Activated CD4-positive, alpha-beta memory T cell treated with anti-CD3 and anti-CD28 coated beads for 36 hours (primary cell): ENCODE measurements at regions not wholly inside any gene's neighbourhood (a gene's known extent, or its start where the extent isn't known, plus 50 kb on each side); places are given as distances from the start of the nearest gene placed in this dataset.

Source experiments
- CTCF ChIA-PET: fragments of 350-600 bp; sonication (Branson Sonifier 250); formaldehyde crosslinking; loops from one replicate; lab custom pipeline; 2021; ENCODE audit warnings: antibody characterized with exemption, inconsistent platforms; lab: Charles Lee
- POLR2A ChIA-PET: fragments of 350-600 bp; sonication (Branson Sonifier 250); formaldehyde crosslinking; loops from one replicate; lab custom pipeline; 2021; ENCODE audit warnings: antibody characterized with exemption; lab: Charles Lee
- DNase-seq: peaks from one replicate; pipeline ENCODE4 v3.0.0-alpha.2; 2020
- H3K27ac Mint-ChIP-seq: one replicate; pipeline ENCODE4 v1.8.0; 2021; ENCODE audit warnings: mixed read lengths
- H3K27me3 Mint-ChIP-seq: one replicate; pipeline ENCODE4 v1.8.0; 2021; ENCODE audit warnings: mixed read lengths
- H3K36me3 Mint-ChIP-seq: one replicate; pipeline ENCODE4 v1.8.0; 2021; ENCODE audit warnings: mixed read lengths
- H3K4me1 Mint-ChIP-seq: one replicate; pipeline ENCODE4 v1.8.0; 2021; ENCODE audit warnings: low read depth, mixed read lengths
- H3K4me3 Mint-ChIP-seq: one replicate; pipeline ENCODE4 v1.8.0; 2021; ENCODE audit warnings: mild to moderate bottlenecking, mixed read lengths
- H3K9me3 Mint-ChIP-seq: one replicate; pipeline ENCODE4 v1.8.0; 2021; ENCODE audit warnings: mixed read lengths
- intact Hi-C: fragments of 100-400 bp; cut with micrococcal nuclease; formaldehyde crosslinking; loops from one replicate; pipeline ENCODE4 v1.15.1; 2023

DNA sequence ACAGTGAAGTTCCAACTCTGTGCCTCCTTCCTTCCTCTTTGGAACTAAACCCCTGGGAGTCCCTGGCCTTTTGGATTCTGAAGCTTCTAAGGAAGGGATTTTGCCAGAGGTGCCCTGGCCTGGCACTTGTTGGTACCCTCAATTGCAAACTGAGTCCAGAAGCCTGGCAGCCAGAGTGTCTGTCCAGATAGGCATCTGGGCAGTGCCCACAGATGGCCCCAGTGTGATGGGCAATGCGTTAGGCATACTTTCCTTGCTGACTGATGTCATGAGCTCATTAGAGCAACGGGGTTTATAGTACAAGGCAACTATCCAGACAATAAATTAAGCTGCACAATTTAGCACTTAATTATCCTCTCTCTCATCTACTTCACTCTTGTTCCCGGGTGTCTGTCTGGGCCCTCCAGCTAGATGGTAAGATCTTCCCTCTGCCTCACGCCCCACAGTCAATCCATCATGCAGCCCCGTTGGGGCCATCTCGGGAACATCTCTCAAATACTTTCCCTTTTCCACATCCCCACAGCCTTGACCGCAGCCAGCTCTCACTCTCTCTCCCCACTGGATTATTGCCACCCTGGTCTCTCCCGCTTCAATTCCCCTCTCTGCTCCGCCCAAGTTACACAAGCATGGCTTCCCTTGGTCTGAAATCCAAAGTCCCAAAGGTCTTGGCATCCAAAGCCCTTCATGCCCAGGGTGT is 157.5 kb upstream of the SMIM23 start:
- no peaks in the 10 kb centered on the region for H3K4me1 Mint-ChIP-seq
- H3K36me3 Mint-ChIP-seq: no peaks in the 10 kb centered on the region
- H3K27ac Mint-ChIP-seq: no peak overlapping the region
- ChIA-PET CTCF (no interaction called here), POLR2A (no interaction called here)
- H3K27me3 Mint-ChIP-seq: peaks cover 23% of the 10 kb centered on the region
- intact Hi-C loops: no loop called here
- no peak overlapping the region for H3K4me3 Mint-ChIP-seq
- DNase-seq: no peak
- H3K9me3 Mint-ChIP-seq: no peaks in the 10 kb centered on the region

DNA sequence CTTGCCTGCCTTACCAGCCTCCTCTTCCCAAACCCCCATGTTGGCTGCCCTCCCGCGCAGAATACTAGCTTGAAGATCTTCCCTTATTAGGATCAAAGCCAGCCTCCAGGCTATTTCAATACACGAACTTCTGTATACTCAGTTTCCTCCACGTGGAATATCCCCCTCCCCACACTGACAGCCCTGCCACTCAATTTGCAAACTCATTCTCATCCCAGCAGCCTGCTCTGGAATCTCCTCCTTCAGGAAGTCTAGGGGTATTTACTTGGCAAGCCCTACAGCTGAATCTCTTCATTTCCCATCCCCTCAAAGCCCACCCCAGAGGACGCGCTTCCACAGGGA is 157.0 kb upstream of the SMIM23 start:
- H3K27me3 Mint-ChIP-seq: peaks cover 21% of the 10 kb centered on the region
- H3K4me3 Mint-ChIP-seq: no peak overlapping the region
- no peak for DNase-seq
- H3K4me1 Mint-ChIP-seq: no peaks in the 10 kb centered on the region
- intact Hi-C loops: no loop called here
- ChIA-PET CTCF (no interaction called here), POLR2A (interaction anchor here (0.6 kb wide), 1 partner anchor 157 kb away, joined by 3 read pairs; the partner anchor contains the start of gene SMIM23)
- H3K9me3 Mint-ChIP-seq: no peaks in the 10 kb centered on the region
- no peaks in the 10 kb centered on the region for H3K36me3 Mint-ChIP-seq
- H3K27ac Mint-ChIP-seq: no peak overlapping the region

DNA sequence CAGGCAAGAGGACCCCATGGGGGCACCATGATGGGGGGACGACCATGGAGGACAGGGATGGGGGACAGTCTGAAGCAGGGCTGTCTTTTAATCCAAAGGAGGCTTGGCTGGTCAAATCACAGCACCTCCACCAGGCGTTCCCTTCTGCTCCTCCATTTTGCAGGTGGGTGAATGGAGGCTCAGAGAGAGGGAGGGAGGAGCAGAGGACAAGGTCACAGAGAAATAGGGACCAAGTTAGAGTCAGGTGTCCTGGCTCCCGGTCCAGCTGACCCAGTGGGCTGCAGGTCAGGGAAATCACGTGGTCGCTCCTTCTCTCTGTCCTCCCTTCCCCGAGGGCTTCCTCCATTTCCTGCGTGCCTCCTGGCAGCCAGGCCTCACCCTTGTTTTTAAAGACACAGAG is 156.4 kb upstream of the SMIM23 start:
- DNase-seq: no peak
- Mint-ChIP-seq H3K9me3 (no peaks in the 10 kb centered on the region), H3K27me3 (peaks cover 21% of the 10 kb centered on the region), H3K27ac (no peak overlapping the region), H3K36me3 (no peaks in the 10 kb centered on the region), H3K4me3 (no peak overlapping the region), H3K4me1 (no peaks in the 10 kb centered on the region)
- POLR2A ChIA-PET: interaction anchor here (0.6 kb wide), 1 partner anchor 156 kb away, joined by 3 read pairs; the partner anchor contains the start of gene SMIM23
- CTCF ChIA-PET: interaction anchor here (1.6 kb wide), 1 partner anchor 229 kb away, joined by 4 read pairs; no protein-coding TSS in a partner anchor
- intact Hi-C loops: loop anchor here (1.0 kb wide), 1 partner anchor 278 kb away; no protein-coding TSS in a partner anchor

DNA sequence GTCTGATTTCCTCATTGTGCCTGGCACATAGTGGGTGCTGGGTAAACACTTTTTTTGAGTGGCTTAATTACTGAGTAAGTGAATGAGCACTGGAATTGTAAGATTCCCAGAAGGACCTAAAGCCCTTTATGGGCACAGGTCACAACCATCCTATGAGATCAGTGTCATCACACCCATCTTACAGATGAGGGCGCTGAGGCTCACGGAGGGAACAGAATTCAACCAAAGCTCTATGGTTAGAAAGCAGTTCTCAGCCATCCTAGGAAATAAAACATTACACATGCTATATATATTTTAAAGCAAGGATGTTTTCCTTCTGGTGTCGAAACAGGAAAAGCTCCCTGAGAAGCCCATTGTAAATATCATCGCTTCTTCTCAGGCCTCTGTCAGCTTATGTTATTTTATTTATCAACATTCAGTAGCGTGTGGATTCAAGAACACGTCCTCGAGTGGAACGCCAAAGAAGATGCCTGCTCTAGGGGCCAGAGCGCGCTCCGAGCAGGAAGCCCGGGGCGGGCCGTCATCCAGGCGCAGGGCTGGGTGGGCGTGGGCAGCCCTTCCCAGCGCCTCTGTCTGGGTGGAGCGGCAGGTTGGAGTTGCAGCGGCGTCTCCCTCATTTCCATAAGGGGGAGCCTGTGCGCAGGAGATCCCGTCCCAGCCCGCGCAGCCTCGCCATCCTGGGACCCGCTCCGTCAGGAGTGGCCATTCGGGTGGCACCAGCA is 155.8 kb upstream of the SMIM23 start:
- POLR2A ChIA-PET: no interaction called here
- H3K27ac Mint-ChIP-seq: no peak overlapping the region
- no peaks in the 10 kb centered on the region for H3K36me3 Mint-ChIP-seq
- H3K4me1 Mint-ChIP-seq: no peaks in the 10 kb centered on the region
- intact Hi-C loops: loop anchor here (1.0 kb wide), 1 partner anchor 278 kb away; no protein-coding TSS in a partner anchor
- H3K9me3 Mint-ChIP-seq: no peaks in the 10 kb centered on the region
- CTCF ChIA-PET: interaction anchor here (0.7 to 1.6 kb wide), 4 partner anchors 73 to 430 kb away, joined by 3 to 4 read pairs (median 4); no protein-coding TSS in a partner anchor
- peak; percentile 15 for DNase-seq
- H3K4me3 Mint-ChIP-seq: no peak overlapping the region
- peaks cover 24% of the 10 kb centered on the region for H3K27me3 Mint-ChIP-seq

DNA sequence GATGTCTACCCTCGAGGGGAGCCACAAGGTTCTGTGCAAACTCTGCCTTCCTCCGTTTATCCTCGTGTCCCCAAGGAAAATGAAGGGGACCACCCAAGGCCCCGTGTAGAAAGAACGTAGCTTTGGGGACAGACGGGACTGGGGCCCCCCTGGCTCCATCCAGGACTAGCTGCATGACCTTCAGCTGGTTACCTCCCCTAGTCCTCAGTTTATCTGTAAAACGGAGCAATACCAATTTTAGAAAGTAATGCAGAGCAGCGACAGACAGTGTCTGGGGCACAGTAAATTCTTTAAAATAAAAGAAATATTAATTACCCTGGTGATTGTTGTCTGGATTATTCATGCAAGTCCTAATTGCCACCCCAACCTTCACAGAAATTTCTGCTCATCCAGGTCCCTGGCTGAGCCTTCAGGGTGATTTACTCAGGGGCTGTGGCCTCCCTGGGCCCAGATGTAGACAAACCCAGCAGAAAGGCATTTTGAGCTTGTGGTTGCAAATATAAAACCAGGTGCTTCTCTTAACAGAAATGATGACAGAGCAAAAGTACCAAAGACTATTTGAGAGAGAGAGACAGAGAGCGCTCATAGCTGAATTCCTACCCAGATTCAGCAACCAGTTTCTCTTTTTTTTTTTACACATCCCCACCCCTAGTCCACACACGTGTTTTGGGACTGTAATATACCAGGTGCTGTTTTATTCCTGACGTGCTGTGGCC is 155.1 kb upstream of the SMIM23 start:
- Mint-ChIP-seq H3K4me1 (no peaks in the 10 kb centered on the region), H3K9me3 (no peaks in the 10 kb centered on the region), H3K4me3 (no peak overlapping the region), H3K27ac (no peak overlapping the region), H3K27me3 (peaks cover 28% of the 10 kb centered on the region), H3K36me3 (no peaks in the 10 kb centered on the region)
- intact Hi-C loops: no loop called here
- CTCF ChIA-PET: interaction anchor here (0.7 to 1.6 kb wide), 4 partner anchors 72 to 430 kb away, joined by 3 to 4 read pairs (median 4); no protein-coding TSS in a partner anchor
- DNase-seq: no peak
- POLR2A ChIA-PET: interaction anchor here (0.7 kb wide), 1 partner anchor 53 kb away, joined by 3 read pairs; no protein-coding TSS in a partner anchor

DNA sequence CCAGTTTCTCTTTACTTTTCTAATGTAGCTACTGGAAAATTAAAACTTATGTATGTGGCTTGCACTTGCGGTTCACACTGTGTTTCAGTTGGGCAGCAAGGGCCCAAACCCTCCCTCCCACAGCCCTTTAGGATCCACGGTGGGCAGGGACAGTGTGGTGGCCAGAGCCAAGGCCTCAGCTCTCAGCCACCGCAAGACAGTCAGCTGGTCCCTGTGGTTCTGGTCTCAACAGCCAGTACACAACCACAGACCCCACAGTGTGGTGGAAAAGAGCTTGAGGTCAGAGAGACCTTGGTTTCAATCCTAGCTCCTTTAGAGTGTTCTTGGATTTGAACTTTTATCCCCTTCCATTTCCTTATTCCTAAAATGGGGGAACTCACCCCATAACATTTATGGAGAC is 153.0 kb upstream of the SMIM23 start:
- ChIA-PET POLR2A (no interaction called here), CTCF (no interaction called here)
- H3K36me3 Mint-ChIP-seq: no peaks in the 10 kb centered on the region
- no peak overlapping the region for H3K4me3 Mint-ChIP-seq
- no peak overlapping the region for H3K27ac Mint-ChIP-seq
- H3K9me3 Mint-ChIP-seq: no peaks in the 10 kb centered on the region
- H3K4me1 Mint-ChIP-seq: no peaks in the 10 kb centered on the region
- H3K27me3 Mint-ChIP-seq: peaks cover 28% of the 10 kb centered on the region
- intact Hi-C loops: no loop called here
- DNase-seq: no peak

DNA sequence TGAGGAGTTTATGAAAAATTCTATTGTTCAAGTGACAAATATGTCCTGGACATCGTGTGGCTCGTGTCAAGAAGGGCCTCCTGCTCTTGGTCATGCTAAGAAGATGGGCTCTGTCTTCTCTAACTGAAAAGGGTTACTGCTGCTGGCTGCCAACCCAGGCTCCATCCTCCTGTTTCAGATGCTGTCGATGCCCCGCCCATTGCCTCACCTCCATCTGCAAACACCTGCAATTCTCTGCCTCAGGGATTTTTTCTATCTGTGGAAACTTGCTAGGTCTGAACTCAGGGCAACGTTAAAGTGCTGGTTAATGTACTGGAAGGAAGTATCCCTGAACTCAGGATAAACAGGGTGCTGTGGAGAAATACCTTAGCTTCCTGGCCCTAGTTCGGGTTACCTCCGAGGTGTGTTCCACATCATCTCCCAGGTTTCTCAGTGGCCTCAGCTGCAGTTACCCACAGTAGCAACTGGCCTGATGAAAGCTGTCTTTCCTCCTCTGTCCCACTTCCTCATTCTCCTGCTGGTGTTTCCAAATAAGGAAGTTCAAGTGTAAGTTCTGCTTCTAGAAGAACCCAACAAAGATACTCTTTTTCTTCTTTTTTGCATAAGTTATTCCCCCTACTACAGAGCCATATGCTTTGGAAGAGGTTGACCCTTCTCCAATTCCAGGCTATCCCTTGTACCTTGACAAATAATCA is 151.7 kb upstream of the SMIM23 start:
- Mint-ChIP-seq H3K27ac (no peak overlapping the region), H3K4me3 (no peak overlapping the region), H3K9me3 (no peaks in the 10 kb centered on the region), H3K4me1 (no peaks in the 10 kb centered on the region), H3K36me3 (no peaks in the 10 kb centered on the region), H3K27me3 (peaks cover 19% of the 10 kb centered on the region)
- no peak for DNase-seq
- ChIA-PET POLR2A (no interaction called here), CTCF (no interaction called here)
- intact Hi-C loops: no loop called here

DNA sequence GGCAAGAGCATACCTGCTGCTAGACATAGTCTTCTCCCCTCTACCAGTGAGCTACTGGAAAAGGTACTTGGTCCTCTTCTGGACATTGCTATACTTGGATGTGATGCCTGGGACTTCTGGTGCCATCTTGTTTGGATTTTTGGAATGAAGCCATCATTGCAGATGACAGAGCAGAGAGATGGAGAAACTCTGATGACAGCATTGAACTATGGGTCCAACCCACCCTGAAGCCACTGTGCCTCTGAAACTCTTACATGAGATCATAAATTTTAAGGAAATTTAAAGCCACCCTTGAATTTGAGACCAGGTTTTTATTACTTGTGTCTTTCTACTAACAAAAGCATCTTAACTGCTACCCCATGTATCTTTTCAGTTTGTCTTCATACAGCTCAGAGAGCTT is 151.1 kb upstream of the SMIM23 start:
- ChIA-PET CTCF (no interaction called here), POLR2A (no interaction called here)
- Mint-ChIP-seq H3K27ac (no peak overlapping the region), H3K27me3 (peaks cover 13% of the 10 kb centered on the region), H3K4me1 (no peaks in the 10 kb centered on the region), H3K36me3 (no peaks in the 10 kb centered on the region), H3K9me3 (no peaks in the 10 kb centered on the region), H3K4me3 (no peak overlapping the region)
- no peak for DNase-seq
- intact Hi-C loops: no loop called here

DNA sequence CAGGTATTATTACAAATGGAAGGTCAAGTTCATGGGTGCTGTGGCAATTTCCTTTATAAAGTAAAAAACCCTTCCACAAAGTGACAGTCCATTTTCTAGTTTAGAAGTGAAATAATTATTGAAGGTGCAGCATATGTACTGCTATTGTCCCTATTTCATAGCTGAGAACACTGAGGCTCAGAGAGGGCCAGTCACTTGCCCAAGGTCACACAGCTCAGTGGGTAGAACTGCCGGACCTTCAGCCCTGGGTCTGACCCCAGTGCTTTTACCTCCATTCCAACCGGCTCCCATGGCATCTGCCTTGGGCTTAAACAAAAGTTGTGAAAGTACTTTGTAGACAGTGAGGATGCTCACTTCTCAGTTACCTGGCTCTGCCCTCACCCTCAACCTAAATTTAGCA is 150.6 kb upstream of the SMIM23 start:
- no peaks in the 10 kb centered on the region for H3K36me3 Mint-ChIP-seq
- H3K27ac Mint-ChIP-seq: no peak overlapping the region
- no peaks in the 10 kb centered on the region for H3K9me3 Mint-ChIP-seq
- CTCF ChIA-PET: no interaction called here
- DNase-seq: no peak
- H3K4me1 Mint-ChIP-seq: no peaks in the 10 kb centered on the region
- POLR2A ChIA-PET: no interaction called here
- H3K27me3 Mint-ChIP-seq: peaks cover 11% of the 10 kb centered on the region
- H3K4me3 Mint-ChIP-seq: no peak overlapping the region
- intact Hi-C loops: no loop called here

DNA sequence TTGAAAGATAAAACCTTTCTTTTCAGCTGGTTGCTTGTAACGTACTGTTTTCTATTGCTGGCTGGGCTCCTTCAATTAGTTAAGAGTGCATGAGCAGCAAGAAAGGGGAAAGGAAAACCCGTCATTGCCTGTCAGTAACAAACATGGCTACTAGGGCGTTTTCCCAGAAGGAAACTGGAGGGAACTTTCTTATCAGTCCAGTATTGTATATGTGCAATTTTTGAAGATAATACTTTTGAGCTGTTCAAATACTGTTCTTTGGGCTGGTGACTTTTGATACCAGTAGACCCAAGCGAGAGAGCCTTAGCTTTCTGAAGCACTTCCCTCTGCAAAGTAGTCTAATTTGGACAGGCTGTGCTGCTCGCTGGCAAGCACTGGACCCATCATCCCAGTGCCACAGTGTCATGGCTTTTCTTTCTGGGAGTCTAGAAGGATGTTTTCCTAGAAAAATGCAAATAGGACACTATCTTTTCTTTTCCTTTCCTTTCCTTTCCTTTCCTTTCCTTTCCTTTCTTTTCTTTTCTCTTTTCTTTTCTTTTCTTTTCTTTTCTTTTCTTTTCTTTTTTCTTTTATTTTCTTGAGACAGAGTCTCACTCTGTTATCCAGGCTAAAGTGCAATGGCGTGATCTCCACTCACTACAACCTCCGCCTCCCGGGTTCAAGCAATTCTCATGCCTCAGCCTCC is 149.9 kb upstream of the SMIM23 start:
- POLR2A ChIA-PET: no interaction called here
- H3K4me1 Mint-ChIP-seq: no peaks in the 10 kb centered on the region
- CTCF ChIA-PET: no interaction called here
- H3K9me3 Mint-ChIP-seq: no peaks in the 10 kb centered on the region
- no peak overlapping the region for H3K27ac Mint-ChIP-seq
- intact Hi-C loops: no loop called here
- H3K4me3 Mint-ChIP-seq: no peak overlapping the region
- H3K27me3 Mint-ChIP-seq: peaks cover 9% of the 10 kb centered on the region
- no peaks in the 10 kb centered on the region for H3K36me3 Mint-ChIP-seq
- DNase-seq: no peak

DNA sequence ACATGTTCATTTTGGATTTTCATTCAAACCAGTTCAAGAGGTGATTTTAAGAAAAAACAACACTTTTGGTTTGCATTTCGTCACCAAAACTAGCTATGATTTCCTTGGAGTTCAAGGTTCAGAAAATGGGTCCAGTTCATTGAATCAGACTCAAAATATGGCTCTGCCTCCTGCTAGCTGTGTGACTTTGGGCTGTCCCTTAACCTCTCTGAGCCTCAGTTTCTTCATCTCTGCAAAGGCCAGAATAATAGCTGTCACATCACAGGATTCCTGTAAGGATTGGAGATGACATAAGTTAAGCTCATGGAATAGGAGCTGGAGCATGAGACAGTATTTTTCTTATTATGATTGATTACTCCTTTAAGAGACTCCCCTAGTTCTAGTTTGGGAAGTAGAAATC is 147.8 kb upstream of the SMIM23 start:
- H3K36me3 Mint-ChIP-seq: no peaks in the 10 kb centered on the region
- ChIA-PET POLR2A (no interaction called here), CTCF (no interaction called here)
- H3K4me1 Mint-ChIP-seq: no peaks in the 10 kb centered on the region
- no peaks in the 10 kb centered on the region for H3K9me3 Mint-ChIP-seq
- DNase-seq: no peak
- no peak overlapping the region for H3K4me3 Mint-ChIP-seq
- H3K27ac Mint-ChIP-seq: no peak overlapping the region
- intact Hi-C loops: no loop called here
- peaks cover 9% of the 10 kb centered on the region for H3K27me3 Mint-ChIP-seq
